ENCODE measurements at regions not wholly inside any gene's neighbourhood (a gene's known extent, or its start where the extent isn't known, plus 50 kb on each side); places are given as distances from the start of the nearest gene placed in this dataset.

DNA sequence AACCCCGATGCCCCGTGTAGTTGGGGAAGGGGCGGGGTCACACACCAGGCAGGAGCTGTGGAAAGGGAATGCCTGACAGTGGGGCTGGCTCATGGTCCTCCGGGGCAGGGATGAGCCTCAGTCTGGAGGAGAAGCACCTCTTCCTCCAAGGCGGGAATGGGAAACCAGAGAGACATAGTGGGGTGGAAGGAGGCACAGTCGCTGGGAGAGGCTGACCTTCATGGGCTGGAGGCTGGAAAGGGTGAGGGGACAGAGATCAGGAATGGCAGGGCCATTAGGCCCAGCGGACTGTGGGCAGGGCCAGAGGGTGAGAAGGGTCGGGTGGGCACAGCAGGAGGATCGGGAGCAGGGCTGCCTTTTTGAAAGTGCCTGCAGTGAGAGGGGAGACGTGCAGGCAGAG lies 65.8 kb upstream of the LINGO1 start:
- Histone ChIP-seq H3K27me3 (ENCODE audit: control insufficient read depth, insufficient read depth, low read length) (no peaks in the 10 kb centered on the region), H3K36me3 (ENCODE audit: control insufficient read depth in 2 of 3, insufficient read depth in 3 of 3, low read length in 3 of 3) (no peaks in the 10 kb centered on the region), H3K4me3 (ENCODE audit: low read length in 3 of 3) (no peak overlapping the region), H3K9me3 (ENCODE audit: control insufficient read depth in 2 of 3, insufficient read depth in 1 of 3, low read length in 3 of 3) (no peaks in the 10 kb centered on the region), H3K9ac (ENCODE audit: low read length in 3 of 3) (no peak overlapping the region), H3K4me1 (ENCODE audit: control insufficient read depth in 2 of 3, insufficient read depth in 2 of 3, low read depth in 1 of 3, low read length in 3 of 3) (no peaks in the 10 kb centered on the region), H3K27ac (ENCODE audit: low read depth in 2 of 2, low read length in 2 of 2) (no peak overlapping the region)
- TF ChIP-seq, protein P1, sequence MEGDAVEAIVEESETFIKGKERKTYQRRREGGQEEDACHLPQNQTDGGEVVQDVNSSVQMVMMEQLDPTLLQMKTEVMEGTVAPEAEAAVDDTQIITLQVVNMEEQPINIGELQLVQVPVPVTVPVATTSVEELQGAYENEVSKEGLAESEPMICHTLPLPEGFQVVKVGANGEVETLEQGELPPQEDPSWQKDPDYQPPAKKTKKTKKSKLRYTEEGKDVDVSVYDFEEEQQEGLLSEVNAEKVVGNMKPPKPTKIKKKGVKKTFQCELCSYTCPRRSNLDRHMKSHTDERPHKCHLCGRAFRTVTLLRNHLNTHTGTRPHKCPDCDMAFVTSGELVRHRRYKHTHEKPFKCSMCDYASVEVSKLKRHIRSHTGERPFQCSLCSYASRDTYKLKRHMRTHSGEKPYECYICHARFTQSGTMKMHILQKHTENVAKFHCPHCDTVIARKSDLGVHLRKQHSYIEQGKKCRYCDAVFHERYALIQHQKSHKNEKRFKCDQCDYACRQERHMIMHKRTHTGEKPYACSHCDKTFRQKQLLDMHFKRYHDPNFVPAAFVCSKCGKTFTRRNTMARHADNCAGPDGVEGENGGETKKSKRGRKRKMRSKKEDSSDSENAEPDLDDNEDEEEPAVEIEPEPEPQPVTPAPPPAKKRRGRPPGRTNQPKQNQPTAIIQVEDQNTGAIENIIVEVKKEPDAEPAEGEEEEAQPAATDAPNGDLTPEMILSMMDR (IDR thresholded peaks at IDR 0.05; ENCODE audit: borderline replicate concordance, extremely low read depth, insufficient read depth): no peak
- intact Hi-C loops (cut with DNase I): no loop called here
- DNase-seq (no peak), FAIRE-seq (no peak)

DNA sequence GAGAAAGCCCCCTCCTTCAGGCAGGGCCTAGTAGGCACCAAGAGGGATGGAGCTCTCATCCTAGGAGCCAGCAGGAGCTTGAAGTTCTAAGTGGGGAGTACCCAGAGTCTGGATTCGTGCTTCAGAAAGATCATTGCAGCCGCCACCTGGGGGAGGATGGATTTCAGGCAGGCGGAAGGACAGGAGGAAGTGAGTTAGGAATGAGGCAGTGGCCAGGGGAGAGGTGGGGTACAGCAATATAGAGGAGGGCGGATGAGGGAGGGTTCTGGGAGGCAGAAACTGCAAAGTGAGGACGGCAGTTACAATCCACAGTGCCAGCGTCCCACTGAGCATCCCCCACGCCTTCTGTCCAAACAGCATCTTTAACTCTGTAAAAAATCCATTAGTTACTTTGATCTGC lies 65.2 kb upstream of the LINGO1 start:
- Histone ChIP-seq H3K27me3 (ENCODE audit: control insufficient read depth, insufficient read depth, low read length) (no peaks in the 10 kb centered on the region), H3K4me3 (ENCODE audit: low read length in 3 of 3) (no peak overlapping the region), H3K9ac (ENCODE audit: low read length in 3 of 3) (no peak overlapping the region), H3K9me3 (ENCODE audit: control insufficient read depth in 2 of 3, insufficient read depth in 1 of 3, low read length in 3 of 3) (no peaks in the 10 kb centered on the region), H3K4me1 (ENCODE audit: control insufficient read depth in 2 of 3, insufficient read depth in 2 of 3, low read depth in 1 of 3, low read length in 3 of 3) (no peaks in the 10 kb centered on the region), H3K27ac (ENCODE audit: low read depth in 2 of 2, low read length in 2 of 2) (no peak overlapping the region), H3K36me3 (ENCODE audit: control insufficient read depth in 2 of 3, insufficient read depth in 3 of 3, low read length in 3 of 3) (no peaks in the 10 kb centered on the region)
- TF ChIP-seq, protein P1 (IDR thresholded peaks at IDR 0.05; ENCODE audit: borderline replicate concordance, extremely low read depth, insufficient read depth): no peak
- intact Hi-C loops (cut with DNase I): no loop called here
- FAIRE-seq (no peak), DNase-seq (no peak)

DNA sequence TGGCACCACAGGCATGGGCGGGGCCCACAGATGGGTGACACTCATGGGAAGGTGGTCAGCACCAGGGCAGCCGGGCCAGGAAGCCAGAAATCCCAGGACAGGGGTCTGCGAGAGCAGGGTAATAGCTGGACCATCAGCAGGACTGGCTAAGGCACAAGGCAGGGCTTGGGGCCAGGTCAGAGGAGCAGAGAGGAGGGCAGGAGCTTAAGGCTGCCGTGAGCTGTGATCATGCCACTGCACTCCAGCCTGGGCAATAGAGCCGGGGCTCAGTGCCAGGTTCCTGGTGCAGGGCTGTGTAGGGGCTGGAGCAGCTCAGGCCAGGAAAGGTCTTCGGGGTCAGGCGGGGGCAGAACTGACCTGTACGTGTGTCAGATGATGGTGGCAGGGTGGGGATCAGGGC lies 64.2 kb upstream of the LINGO1 start:
- no peak overlapping the region for H3K27ac ChIP-seq (ENCODE audit: low read depth in 2 of 2, low read length in 2 of 2)
- H3K27me3 ChIP-seq (ENCODE audit: control insufficient read depth, insufficient read depth, low read length): no peaks in the 10 kb centered on the region
- no peak overlapping the region for H3K9ac ChIP-seq (ENCODE audit: low read length in 3 of 3)
- no peak for FAIRE-seq
- no peak for DNase-seq
- H3K4me1 ChIP-seq (ENCODE audit: control insufficient read depth in 2 of 3, insufficient read depth in 2 of 3, low read depth in 1 of 3, low read length in 3 of 3): no peaks in the 10 kb centered on the region
- no peaks in the 10 kb centered on the region for H3K36me3 ChIP-seq (ENCODE audit: control insufficient read depth in 2 of 3, insufficient read depth in 3 of 3, low read length in 3 of 3)
- no peaks in the 10 kb centered on the region for H3K9me3 ChIP-seq (ENCODE audit: control insufficient read depth in 2 of 3, insufficient read depth in 1 of 3, low read length in 3 of 3)
- intact Hi-C loops (cut with DNase I): no loop called here
- TF ChIP-seq, protein P1 (IDR thresholded peaks at IDR 0.05; ENCODE audit: borderline replicate concordance, extremely low read depth, insufficient read depth): no peak
- no peak overlapping the region for H3K4me3 ChIP-seq (ENCODE audit: low read length in 3 of 3)

DNA sequence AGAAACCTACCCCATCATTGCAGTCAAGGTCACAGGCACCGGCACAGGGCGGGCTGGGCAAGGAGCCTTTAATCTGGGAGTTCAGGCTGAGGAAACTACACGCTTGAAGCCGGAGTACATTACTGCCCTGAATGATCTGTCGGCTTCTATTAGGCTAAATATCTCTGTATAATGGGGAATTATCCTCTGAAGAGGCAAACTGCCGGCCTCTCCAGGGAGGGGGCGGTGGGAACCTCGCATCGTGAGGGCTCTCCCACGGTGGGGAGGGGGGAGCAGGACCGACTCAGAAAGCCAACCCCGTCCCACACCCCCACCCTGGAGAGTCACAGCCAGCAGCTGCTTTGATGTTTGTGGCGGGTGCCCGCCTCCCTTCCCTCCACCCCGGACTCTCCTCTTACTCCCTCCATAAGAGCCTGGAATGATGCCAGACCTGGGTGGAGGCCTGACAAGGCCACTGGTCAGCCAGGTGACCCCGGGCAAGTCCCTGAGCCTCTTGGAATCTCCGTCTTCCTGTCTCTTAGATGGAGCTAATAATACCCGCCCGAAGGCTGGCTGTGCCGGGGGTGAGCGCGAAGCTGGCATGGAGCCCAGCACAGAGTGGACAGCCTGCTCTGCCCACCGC lies 63.4 kb upstream of the LINGO1 start:
- Histone ChIP-seq H3K9me3 (ENCODE audit: control insufficient read depth in 2 of 3, insufficient read depth in 1 of 3, low read length in 3 of 3) (no peaks in the 10 kb centered on the region), H3K4me3 (ENCODE audit: low read length in 3 of 3) (no peak overlapping the region), H3K9ac (ENCODE audit: low read length in 3 of 3) (no peak overlapping the region), H3K4me1 (ENCODE audit: control insufficient read depth in 2 of 3, insufficient read depth in 2 of 3, low read depth in 1 of 3, low read length in 3 of 3) (no peaks in the 10 kb centered on the region), H3K27ac (ENCODE audit: low read depth in 2 of 2, low read length in 2 of 2) (no peak overlapping the region), H3K36me3 (ENCODE audit: control insufficient read depth in 2 of 3, insufficient read depth in 3 of 3, low read length in 3 of 3) (no peaks in the 10 kb centered on the region), H3K27me3 (ENCODE audit: control insufficient read depth, insufficient read depth, low read length) (no peaks in the 10 kb centered on the region)
- TF ChIP-seq, protein P1 (IDR thresholded peaks at IDR 0.05; ENCODE audit: borderline replicate concordance, extremely low read depth, insufficient read depth): no peak
- no peak for DNase-seq
- no peak for FAIRE-seq
- intact Hi-C loops (cut with DNase I): no loop called here

Data from kidney (tissue), 13 donors.